Subcutaneous abdominal adipose tissue (tissue), 5 donors: ENCODE measurements at regions not wholly inside any gene's neighbourhood (a gene's known extent, or its start where the extent isn't known, plus 50 kb on each side); places are given as distances from the start of the nearest gene placed in this dataset.
"Not testable (repeated sequence)": the region's sequence is repeated elsewhere in the genome, so short reads cannot be mapped to it uniquely, and the experiment has no call there.

Experiments used
- H3K27ac ChIP-seq: one replicate; pipeline ENCODE4 v1.7.0; 2013; ENCODE audit warnings: low read depth, mild to moderate bottlenecking, inconsistent platforms, low read length, moderate library complexity
- H3K27me3 ChIP-seq, 5 donors: one replicate each; pipeline ENCODE4 v1.7.0; 2013; ENCODE audit warnings: low read length in 5 of 5, inconsistent platforms in 1 of 5; ENCODE audit not compliant: control insufficient read depth in 5 of 5, insufficient read depth in 4 of 5
- H3K36me3 ChIP-seq, 5 donors: one replicate each; pipeline ENCODE4 v1.7.0; 2013; ENCODE audit warnings: low read length in 5 of 5; ENCODE audit not compliant: control insufficient read depth in 5 of 5, insufficient read depth in 5 of 5
- H3K4me1 ChIP-seq, 5 donors: one replicate each; pipeline ENCODE4 v1.7.0; 2013; ENCODE audit warnings: low read length in 5 of 5, mild to moderate bottlenecking in 3 of 5, moderate library complexity in 1 of 5; ENCODE audit not compliant: control insufficient read depth in 5 of 5, insufficient read depth in 5 of 5
- H3K4me3 ChIP-seq, 5 donors: one replicate each; pipeline ENCODE4 v1.7.0; 2013; ENCODE audit warnings: low read length in 5 of 5, low read depth in 1 of 5
- H3K9ac ChIP-seq, 5 donors: one replicate each; pipeline ENCODE4 v1.7.0; 2013; ENCODE audit warnings: low read length in 5 of 5, mild to moderate bottlenecking in 4 of 5, moderate library complexity in 3 of 5
- H3K9me3 ChIP-seq, 5 donors: one replicate each; pipeline ENCODE4 v1.7.0; 2013; ENCODE audit warnings: low read length in 5 of 5; ENCODE audit not compliant: control insufficient read depth in 5 of 5
- donor health status: healthy.
- donor health status: healthy.
- donor health status: healthy.
- donor health status: healthy.
- donor health status: healthy.

DNA sequence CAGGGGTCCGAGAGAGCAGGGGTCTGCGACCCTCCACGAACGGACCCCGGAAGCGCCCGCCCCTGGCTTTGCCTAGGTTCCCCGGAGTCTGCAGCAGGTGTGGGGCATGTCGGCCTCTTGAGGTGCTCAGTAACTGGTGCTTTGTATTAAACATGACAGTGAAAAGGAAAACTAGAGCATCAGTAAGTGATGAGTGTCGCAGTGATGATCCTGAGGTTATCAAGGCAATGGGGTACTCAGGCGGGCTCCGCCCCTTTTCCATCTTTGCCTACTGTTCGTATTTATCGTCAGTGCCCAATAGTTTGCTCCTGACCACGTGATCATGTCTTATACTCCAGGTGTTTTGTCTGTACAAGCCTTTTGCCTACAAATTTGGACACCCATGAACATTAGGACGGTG, 262.4 kb downstream of the ZNF37A start:
- not testable (repeated sequence) for H3K27ac ChIP-seq
- peak overlapping the region in 1 of 5 donors; percentile 45 for H3K9ac ChIP-seq

DNA sequence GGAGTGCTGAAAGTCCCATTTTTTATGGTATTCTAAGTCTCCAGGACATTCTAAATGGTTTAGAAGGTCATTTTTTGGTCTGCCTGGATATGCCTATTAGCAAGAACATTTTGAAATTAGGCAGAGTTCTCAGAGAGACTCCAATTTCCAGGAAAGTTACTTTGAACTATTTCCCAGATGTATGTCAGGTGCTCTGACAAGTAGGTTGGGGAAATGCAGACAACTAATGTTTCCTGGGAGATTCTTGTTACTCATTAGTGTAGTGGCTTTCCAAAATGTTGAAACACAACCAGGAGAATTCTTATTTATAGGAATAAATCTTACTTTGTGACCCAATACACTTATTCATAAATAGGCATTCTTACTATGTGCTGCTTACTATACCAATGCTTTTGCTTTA, 268.4 kb downstream of the ZNF37A start:
- H3K36me3 ChIP-seq, result peaks cover 0 to 24% (median 5%) of the 10 kb centered on the region in 5 donors
- not testable (repeated sequence) for H3K9me3 ChIP-seq, H3K4me1 ChIP-seq, H3K4me3 ChIP-seq, H3K27ac ChIP-seq, H3K27me3 ChIP-seq, H3K9ac ChIP-seq

More for the DNA sequence above, 262.4 kb downstream of the ZNF37A start:
- H3K27me3 ChIP-seq, H3K4me1 ChIP-seq, H3K9me3 ChIP-seq, H3K36me3 ChIP-seq: not testable (repeated sequence)
- peak overlapping the region; percentile 59 to 75 (median 67) for H3K4me3 ChIP-seq

DNA sequence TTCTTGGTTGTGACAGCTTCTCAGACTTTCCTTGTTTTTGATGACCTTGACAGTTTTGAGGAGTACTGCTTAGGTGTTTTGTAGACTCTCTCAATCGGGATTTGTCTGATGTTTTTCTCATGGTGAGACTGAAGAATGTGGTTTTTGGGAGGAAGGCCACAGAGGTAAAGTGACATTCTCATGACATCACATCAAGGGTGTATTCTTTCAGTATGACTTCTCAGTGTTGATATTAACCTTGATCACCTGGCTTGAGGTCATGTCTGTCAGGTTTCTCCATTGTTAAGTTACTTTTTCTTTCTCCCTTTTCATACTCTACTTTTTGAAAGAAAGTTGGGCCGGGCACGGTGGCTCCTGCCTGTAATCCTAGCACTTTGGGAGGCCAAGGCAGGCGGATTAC, 269.9 kb downstream of the ZNF37A start:
- not testable (repeated sequence) for H3K9ac ChIP-seq, H3K9me3 ChIP-seq, H3K27ac ChIP-seq, H3K27me3 ChIP-seq, H3K4me1 ChIP-seq, H3K4me3 ChIP-seq
- H3K36me3 ChIP-seq, result peaks cover 0 to 20% (median 6%) of the 10 kb centered on the region in 5 donors

DNA sequence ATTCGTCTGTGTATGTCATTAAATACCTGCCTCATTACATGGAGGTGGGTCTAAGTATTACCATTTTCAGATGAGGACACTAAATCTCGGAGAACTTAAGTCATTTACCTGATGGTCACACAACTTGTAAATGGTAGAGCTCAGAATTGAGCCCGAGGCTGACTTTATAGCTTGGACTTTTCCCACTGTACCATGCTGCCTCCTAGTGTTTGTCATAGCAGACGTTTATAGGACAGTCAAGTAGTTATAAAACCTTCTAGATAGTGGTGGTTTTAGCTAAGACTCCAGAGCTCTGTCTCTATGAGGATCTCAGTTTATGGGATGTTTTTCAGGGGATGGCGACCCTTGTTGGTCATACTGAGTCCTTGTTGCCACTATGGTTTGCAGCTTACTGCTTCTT, 271.8 kb downstream of the ZNF37A start:
- H3K9ac ChIP-seq, H3K9me3 ChIP-seq, H3K27me3 ChIP-seq, H3K27ac ChIP-seq, H3K4me1 ChIP-seq, H3K4me3 ChIP-seq: not testable (repeated sequence)
- H3K36me3 ChIP-seq, result peaks cover 1 to 20% (median 6%) of the 10 kb centered on the region in 5 donors

DNA sequence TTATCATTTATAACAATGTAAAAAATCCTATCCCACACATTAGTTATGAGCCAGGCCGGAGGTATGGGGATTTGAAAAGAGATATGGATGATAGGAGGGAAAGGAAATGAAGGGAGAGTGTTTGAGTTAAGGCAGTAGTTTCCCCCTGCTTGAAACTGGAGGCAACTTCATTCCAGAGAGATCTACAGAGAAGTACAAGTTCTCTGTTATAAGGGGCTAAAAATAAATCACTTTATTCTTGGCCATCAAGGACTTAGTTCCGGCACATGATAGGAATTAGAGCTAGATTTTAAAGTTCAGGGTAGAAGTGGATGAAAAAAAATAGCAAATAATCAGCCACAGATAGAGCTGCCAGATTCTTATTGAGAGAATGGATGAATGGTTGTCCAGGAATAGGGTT, 289.7 kb downstream of the ZNF37A start:
- not testable (repeated sequence) for H3K27ac ChIP-seq, H3K4me3 ChIP-seq, H3K36me3 ChIP-seq, H3K9me3 ChIP-seq, H3K4me1 ChIP-seq, H3K27me3 ChIP-seq, H3K9ac ChIP-seq

DNA sequence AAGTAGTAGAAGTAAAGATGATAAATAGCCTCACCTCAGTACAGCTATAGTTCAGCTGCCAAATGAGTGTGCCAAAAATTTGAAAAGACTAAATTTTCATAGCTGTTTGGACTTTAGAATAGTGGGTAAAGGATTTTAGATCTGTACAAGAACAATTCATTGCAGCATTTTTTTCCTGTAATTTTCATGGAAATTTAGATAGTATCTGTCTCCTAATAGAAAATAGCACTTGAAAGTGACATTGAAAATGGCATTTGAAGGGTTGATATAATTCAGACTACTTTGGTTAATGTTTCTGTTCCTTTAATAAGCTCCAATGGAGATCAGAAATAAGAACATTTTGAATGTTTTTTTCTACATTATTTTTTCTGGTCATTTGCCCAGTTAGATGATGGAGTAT, 292.7 kb downstream of the ZNF37A start:
- H3K36me3 ChIP-seq, H3K9me3 ChIP-seq, H3K27ac ChIP-seq, H3K4me1 ChIP-seq, H3K9ac ChIP-seq, H3K4me3 ChIP-seq, H3K27me3 ChIP-seq: not testable (repeated sequence)

DNA sequence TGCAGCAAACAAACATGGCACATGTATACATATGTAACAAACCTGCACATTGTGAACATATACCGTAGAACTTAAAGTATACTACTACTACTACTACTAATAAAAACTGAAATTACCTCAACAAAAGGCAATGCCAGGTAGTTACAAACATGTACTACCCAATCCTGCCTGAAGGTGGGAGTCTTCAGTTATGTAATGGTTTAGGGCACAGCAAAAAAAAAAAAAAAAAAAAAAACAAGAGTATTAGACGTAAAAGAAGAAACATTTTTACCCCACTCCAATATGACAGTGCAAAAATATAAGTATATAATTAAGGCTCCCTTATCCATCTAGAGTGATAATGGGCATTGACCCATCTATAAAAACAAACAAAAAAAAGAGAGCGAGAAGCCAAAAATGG, 296.6 kb downstream of the ZNF37A start:
- H3K4me1 ChIP-seq, H3K4me3 ChIP-seq, H3K27me3 ChIP-seq, H3K9ac ChIP-seq, H3K27ac ChIP-seq, H3K9me3 ChIP-seq, H3K36me3 ChIP-seq: not testable (repeated sequence)

DNA sequence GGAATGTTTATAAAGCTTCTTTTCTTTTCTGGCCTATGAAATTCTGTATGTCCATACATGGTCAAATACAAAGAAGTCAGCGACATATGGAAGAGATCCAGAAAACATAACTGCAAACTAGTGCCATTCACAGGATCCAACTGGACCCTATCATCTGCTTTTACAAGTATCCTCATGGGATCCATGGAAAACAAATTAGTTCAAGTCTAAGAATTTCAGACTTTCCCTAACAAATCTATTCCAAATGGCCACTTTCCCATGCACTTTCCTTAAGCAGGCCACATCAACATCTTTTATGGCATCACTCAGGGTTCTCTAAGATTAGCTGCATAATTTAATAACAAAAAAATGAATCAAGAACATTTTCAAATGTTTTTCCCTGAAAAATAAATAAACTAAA, 301.3 kb downstream of the ZNF37A start:
- H3K27me3 ChIP-seq, H3K4me3 ChIP-seq, H3K9ac ChIP-seq, H3K4me1 ChIP-seq, H3K27ac ChIP-seq, H3K36me3 ChIP-seq, H3K9me3 ChIP-seq: not testable (repeated sequence)

DNA sequence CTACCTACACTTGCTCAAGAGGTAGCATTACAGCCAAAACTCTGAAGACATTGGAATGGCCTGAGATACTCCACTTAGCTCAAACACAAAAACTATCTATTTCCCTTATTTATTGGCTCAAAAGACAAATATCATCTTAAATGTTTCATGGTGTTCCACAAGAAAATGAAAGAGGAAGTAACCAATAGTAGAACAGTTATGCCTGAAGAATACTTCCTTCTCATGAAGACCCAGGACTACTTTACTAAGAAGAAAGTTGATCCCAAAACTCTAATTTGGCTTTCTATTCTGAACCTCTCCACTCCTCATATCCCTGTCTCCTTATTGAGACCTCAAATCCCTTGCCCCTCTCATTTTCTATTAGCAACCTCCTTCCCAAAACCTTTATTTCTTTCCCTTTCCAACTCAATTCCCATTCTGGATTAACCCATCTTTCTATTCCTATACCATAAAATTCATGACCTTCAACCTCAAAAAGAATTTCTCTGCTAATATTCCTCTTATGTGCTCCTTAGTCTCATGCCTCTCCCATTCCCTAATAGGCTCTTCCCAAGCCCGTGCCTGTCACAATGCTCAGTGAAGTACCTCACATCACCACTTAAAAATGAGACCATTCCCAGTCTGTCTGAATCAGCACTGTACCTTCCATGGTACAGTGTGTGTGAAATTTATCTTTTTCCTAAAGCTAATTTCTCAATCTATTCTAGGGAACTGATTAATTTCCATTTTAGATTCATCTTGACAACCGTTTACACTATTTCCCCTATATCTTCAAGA, 302.2 kb downstream of the ZNF37A start:
- H3K9me3 ChIP-seq, H3K4me1 ChIP-seq, H3K27me3 ChIP-seq, H3K36me3 ChIP-seq, H3K9ac ChIP-seq, H3K4me3 ChIP-seq, H3K27ac ChIP-seq: not testable (repeated sequence)

DNA sequence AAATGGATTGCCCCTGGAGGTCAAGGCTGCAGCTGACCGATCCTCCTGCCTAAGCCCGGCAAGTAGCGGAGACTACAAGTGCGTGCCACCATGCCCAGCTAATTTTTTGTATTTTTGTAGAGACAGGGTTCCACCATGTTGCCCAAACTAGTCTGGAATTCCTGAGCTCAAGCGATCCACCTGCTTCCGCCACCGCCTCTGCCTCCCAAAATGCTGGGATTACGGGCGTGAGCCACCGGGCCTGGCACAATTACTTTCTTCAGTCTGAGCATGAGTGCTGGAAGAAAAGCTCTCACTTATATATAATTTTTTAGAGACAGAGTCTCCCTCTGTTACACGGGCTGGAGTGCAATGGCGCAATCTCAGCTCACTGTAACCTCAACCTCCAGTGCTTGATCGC, 307.4 kb downstream of the ZNF37A start:
- H3K4me1 ChIP-seq, H3K9me3 ChIP-seq, H3K27ac ChIP-seq, H3K4me3 ChIP-seq, H3K27me3 ChIP-seq, H3K36me3 ChIP-seq, H3K9ac ChIP-seq: not testable (repeated sequence)
